Mucosa of descending colon (tissue), 3 donors: ENCODE measurements at regions not wholly inside any gene's neighbourhood (a gene's known extent, or its start where the extent isn't known, plus 50 kb on each side); places are given as distances from the start of the nearest gene placed in this dataset.
"Not testable (repeated sequence)": the region's sequence is repeated elsewhere in the genome, so short reads cannot be mapped to it uniquely, and the experiment has no call there.

Source experiments
- ATAC-seq: fragments of 200-7000 bp; cut with Tn5 transposase; one replicate; pipeline ENCODE4 v1.9.1; 2020; ENCODE audit warnings: mild to moderate bottlenecking, moderate library complexity
- DNase-seq, 3 donors: peaks; one replicate each; pipeline ENCODE4 v3.0.0-alpha.2; 2020
- H3K36me3 ChIP-seq: fragments of 200-600 bp; one replicate; pipeline ENCODE4 v1.8.0; 2021; ENCODE audit warnings: low read depth, mild to moderate bottlenecking
- H3K4me1 ChIP-seq: fragments of 200-600 bp; one replicate; pipeline ENCODE4 v1.8.0; 2021; ENCODE audit warnings: low read depth, mild to moderate bottlenecking
- H3K4me3 ChIP-seq: fragments of 200-600 bp; one replicate; pipeline ENCODE4 v1.8.0; 2021; ENCODE audit warnings: mild to moderate bottlenecking
- H3K9me3 ChIP-seq: fragments of 200-600 bp; one replicate; pipeline ENCODE4 v1.8.0; 2021; ENCODE audit warnings: mild to moderate bottlenecking
- CTCF ChIP-seq: fragments of 200-600 bp; IDR thresholded peaks from one replicate; pipeline ENCODE4 v1.8.0; 2022; ENCODE audit warnings: antibody characterized with exemption, mild to moderate bottlenecking
- intact Hi-C, 2 donors: fragments of 100-400 bp; cut with DNase I in 1 of 2; cut with micrococcal nuclease in 1 of 2; formaldehyde crosslinking; loops; one replicate each; pipeline versions ENCODE4 v1.11.0 to v1.11.1; 2022; cut with DNase I, micrococcal nuclease
- donor health status: DM: no; HTN: no; CAD: no; lungs with moderate emphysema.
- donor health status: DM: no; HTN: no; CAD: no.
- donor health status: DM: no; HTN: yes; CAD: no.

DNA sequence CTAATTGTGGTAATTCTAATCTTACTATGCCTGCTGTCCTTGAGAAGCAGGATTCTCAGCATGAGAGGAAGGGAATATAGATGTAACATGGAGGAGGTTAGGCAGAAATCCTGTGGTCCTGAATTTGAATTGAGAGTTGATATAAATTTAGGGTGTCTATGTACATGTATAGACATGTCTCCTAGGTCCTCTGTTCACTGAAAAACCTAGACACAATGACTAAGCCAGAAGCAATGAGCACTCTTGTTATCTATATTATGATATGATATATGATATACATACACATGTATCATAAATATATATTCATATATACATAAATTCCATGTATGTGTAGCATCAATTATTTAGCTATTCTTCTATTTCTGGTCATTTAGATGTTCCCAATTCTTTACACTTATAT is 173.3 kb upstream of the MKLN1 start:
- Histone ChIP-seq H3K4me1 (no peaks in the 10 kb centered on the region), H3K9me3 (no peaks in the 10 kb centered on the region), H3K4me3 (no peak overlapping the region), H3K36me3 (no peaks in the 10 kb centered on the region)
- intact Hi-C loops: no loop called here
- ATAC-seq (no peak), DNase-seq (no peak)
- no peak for TF ChIP-seq CTCF

DNA sequence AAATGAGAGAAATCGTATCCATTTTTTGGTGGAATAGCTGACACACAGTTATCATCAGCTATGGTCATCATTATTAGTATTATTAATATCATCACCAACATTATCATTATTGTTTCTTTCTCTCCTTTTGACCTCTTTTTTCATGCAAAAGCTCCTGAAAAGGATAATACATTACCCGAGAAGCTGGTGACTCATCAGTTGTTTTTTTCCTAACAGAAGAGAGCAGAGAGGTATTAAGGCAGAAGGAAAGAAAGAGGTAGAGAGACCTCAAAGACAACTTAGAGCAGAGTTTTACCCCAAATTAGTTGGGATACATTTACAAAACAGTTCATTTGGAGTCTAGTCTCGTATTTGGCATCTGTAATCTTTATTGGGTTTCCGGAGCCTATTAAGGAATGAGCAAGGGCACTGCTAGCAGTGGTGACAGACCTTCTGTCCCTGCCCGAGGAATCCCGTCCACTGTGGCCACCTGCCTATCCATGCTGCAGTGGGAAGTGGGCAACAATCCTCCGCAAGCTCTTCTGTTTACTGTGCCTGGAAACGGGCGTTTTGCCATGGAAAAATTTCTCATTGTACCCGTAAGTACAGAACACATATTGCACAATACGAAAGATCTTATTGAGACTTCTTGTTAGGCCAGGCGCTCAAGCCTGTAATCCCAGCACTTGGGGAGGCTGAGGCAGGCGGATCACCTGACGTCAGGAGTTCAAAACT is 170.0 kb upstream of the MKLN1 start:
- intact Hi-C loops: no loop called here
- no peak for ATAC-seq
- Histone ChIP-seq H3K36me3 (no peaks in the 10 kb centered on the region), H3K4me1 (no peaks in the 10 kb centered on the region), H3K9me3 (no peaks in the 10 kb centered on the region), H3K4me3 (no peak overlapping the region)
- no peak for DNase-seq
- no peak for TF ChIP-seq CTCF

- ATAC-seq, intact Hi-C loops, H3K4me1 ChIP-seq, DNase-seq, H3K9me3 ChIP-seq, H3K36me3 ChIP-seq, H3K4me3 ChIP-seq: not testable (repeated sequence)
Observed at GRCh38 chr7:131158244-131158636, 169.4 kb upstream of the MKLN1 start.

DNA sequence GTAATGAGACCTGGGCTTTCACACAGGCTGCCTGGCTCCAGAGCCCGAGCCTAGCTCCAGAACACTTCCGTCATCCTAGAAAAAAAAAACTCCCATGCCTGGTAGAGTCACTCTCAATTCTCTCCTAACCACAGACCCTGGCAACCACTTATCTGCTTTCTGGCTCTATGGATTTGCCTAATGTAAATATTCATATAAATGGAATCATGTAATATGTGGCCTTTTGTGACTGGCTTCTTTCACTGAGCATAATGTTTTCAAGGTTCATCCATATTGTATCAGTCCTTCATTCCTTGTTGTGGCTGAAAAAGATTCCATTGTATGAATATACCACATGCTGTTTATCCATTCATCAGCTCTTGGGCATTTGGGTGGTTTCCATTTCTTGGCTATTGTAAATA is 167.7 kb upstream of the MKLN1 start:
- ATAC-seq: no peak
- no peak for TF ChIP-seq CTCF

GRCh38 chr7:131161103-131161502 is 166.6 kb upstream of the MKLN1 start:
- Histone ChIP-seq H3K4me1 (no peaks in the 10 kb centered on the region), H3K9me3 (no peaks in the 10 kb centered on the region), H3K36me3 (no peaks in the 10 kb centered on the region), H3K4me3 (no peak overlapping the region)
- TF ChIP-seq CTCF: no peak
- DNase-seq (no peak), ATAC-seq (no peak)
- intact Hi-C loops: no loop called here

More for the DNA sequence above, 167.7 kb upstream of the MKLN1 start:
- H3K4me1 ChIP-seq: no peaks in the 10 kb centered on the region
- no peaks in the 10 kb centered on the region for H3K36me3 ChIP-seq
- H3K9me3 ChIP-seq: no peaks in the 10 kb centered on the region
- no peak for DNase-seq
- intact Hi-C loops: no loop called here
- no peak overlapping the region for H3K4me3 ChIP-seq

DNA sequence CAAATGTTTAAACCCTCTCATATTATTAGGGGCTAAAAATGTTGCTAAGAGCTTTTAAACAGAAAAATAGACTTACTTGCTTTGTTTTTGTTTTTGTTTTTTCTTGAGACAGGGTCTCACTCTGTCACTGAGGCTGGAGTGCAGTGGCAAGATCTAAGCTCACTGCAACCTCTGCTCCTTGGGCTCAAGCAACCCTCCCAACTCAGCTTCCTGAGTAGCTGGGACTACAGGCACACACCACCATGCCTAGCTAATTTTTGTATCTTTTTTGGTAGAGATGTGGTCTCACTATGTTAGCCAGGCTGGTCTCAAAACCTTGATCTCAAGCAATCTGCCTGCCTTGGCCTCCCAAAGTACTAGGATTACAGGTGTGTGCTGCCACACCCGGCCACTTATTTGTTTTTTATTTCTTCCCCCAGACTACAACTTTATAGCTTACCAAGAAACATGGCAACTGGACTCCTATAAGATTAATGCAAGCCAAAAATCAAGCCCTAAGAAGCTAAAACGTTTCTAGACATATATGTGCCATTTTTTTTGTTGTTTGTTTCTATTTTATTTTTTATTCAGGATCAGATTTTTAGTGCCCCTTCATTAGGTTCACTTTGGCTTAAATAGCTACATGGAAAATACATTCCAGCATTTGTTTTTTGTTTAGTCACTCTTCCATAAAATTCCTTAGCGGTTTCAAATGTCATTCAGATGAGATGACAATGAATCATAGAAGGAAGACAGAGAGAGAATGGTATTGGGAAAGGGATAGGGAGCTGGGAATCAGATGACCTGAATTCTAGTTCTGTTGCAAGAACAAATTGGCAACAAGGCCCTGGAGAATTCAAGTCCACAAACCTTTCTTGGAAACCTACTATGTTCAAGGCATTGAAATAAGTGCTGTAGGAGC is 163.4 kb upstream of the MKLN1 start:
- Histone ChIP-seq H3K4me1 (no peaks in the 10 kb centered on the region), H3K4me3 (no peak overlapping the region), H3K9me3 (no peaks in the 10 kb centered on the region), H3K36me3 (no peaks in the 10 kb centered on the region)
- intact Hi-C loops: no loop called here
- ATAC-seq: no peak
- DNase-seq: no peak
- no peak for TF ChIP-seq CTCF
